Adrenal gland (tissue), 9 donors: ENCODE measurements at regions not wholly inside any gene's neighbourhood (a gene's known extent, or its start where the extent isn't known, plus 50 kb on each side); places are given as distances from the start of the nearest gene placed in this dataset.
A peak's percentile ranks its signal among the peaks of the same experiment; 100 is the strongest.

Experiments used
- DNase-seq, 7 donors: peaks; one replicate each; pipeline ENCODE4 v3.0.0-alpha.2; 2019 to 2020
- H3K27ac ChIP-seq, 5 donors: fragments of 200-600 bp; sonication (generic) in 4 of 5; 1 replicate in 3 of 5; 2 replicates in 2 of 5; pipeline versions ENCODE4 v1.5.1 to v1.8.0; 2016 to 2020; ENCODE audit warnings: mild to moderate bottlenecking in 1 of 5
- H3K27me3 ChIP-seq: fragments of 200-600 bp; 2 replicates; pipeline ENCODE4 v1.8.0; 2021
- H3K36me3 ChIP-seq, 2 donors: fragments of 200-600 bp; replicated peaks in 1 of 2; 1 replicate in 1 of 2; 2 replicates in 1 of 2; pipeline versions ENCODE4 v1.5.1 to v1.8.0; 2018 to 2022
- H3K4me1 ChIP-seq, 2 donors: fragments of 200-600 bp; replicated peaks in 1 of 2; 1 replicate in 1 of 2; 2 replicates in 1 of 2; pipeline versions ENCODE4 v1.5.1 to v1.8.0; 2018 to 2021
- H3K4me3 ChIP-seq, 4 donors: fragments of 200-600 bp; sonication (generic) in 3 of 4; one replicate each; pipeline ENCODE4 v1.5.1; 2016 to 2018
- H3K9me3 ChIP-seq, 3 donors: fragments of 200-600 bp; sonication (generic) in 1 of 3; replicated peaks in 1 of 3; 1 replicate in 2 of 3; 2 replicates in 1 of 3; pipeline versions ENCODE4 v1.5.1 to v1.8.0; 2016 to 2021
- POLR2A ChIP-seq, 2 donors: fragments of 450-650 bp; IDR thresholded peaks; one replicate each; pipeline ENCODE4 v1.6.1; 2017; ENCODE audit warnings: antibody characterized with exemption in 2 of 2, mild to moderate bottlenecking in 2 of 2, moderate library complexity in 1 of 2
- WGBS, 4 donors: extraction: QIAGEN DNeasy Blood & Tissue Kit in 2 of 4; methylation state at CpG; one replicate each; pipeline versions ENCODE4 v1.1.5 to v1.1.7; 2013 to 2017; 5-methylcytosine and 5-hydroxymethylcytosine counted together
- intact Hi-C, 2 donors: fragments of 100-400 bp; cut with DNase I; formaldehyde crosslinking; loops; one replicate each; pipeline versions ENCODE4 v1.14.1 to v1.15.0; 2022 to 2023
- TF ChIP-seq, protein P1 (sequence below), 6 experiments: fragments of 450-650 bp in 4 of 6; fragments of 200-600 bp in 2 of 6; sonication (generic) in 1 of 6; IDR thresholded peaks; 1 replicate in 5 of 6; 2 replicates in 1 of 6; pipeline versions ENCODE4 v1.5.1 to v1.8.0; 2016 to 2021; ENCODE audit warnings: antibody characterized with exemption in 6 of 6, mild to moderate bottlenecking in 2 of 6, moderate library complexity in 1 of 6
- donor health status: healthy with polysubstance abuse.
- donor health status: Bipolar disorder and iron deficiency.
- donor health status: DM: yes; HTN: yes; CAD: no.
- donor health status: DM: no; HTN: no; CAD: no.
- donor health status: DM: no; HTN: no; CAD: no.

DNA sequence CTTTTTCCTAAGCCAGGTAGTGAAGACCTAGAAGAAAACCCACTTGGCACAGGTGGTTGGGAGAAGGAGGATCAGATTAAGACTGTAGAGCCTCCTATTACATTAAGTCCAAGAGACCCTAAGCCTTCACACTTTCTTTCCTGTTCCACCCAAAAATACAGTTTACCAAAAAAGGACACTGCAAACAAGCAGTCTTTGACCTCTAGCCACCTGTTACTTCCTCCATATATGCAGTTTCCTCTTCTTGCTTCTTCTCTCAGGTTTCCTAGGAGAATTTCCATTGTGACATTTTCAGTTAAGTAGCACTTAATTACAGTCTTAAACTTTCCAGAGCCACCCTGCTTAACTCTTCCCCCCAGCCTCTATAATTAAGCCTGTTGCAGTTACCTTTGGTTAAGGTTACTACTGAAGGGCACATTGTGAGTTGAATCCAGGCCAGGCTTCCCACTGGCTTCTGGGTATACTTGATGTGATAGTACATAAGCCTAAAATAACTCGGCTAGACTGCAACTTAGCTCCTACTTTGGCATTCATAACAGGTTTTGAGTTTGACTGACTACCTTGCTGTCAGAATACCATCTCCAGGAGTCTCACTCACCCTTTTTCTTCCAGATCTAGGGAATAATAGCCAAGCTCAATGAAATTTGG lies 114.2 kb upstream of the UMPS start:
- Histone ChIP-seq H3K27me3 (no peaks in the 10 kb centered on the region), H3K36me3 (no peaks in the 10 kb centered on the region), H3K4me1 (peaks cover 13 to 24% of the 10 kb centered on the region in 2 donors), H3K27ac (no peak overlapping the region), H3K9me3 (no peaks in the 10 kb centered on the region), H3K4me3 (no peak overlapping the region)
- 64 to 83% (median 72%) methylated on average over 1 of the region's 1 CpG for WGBS, 4 donors
- no peak for TF ChIP-seq POLR2A (IDR thresholded peaks at IDR 0.05)
- TF ChIP-seq, protein P1, sequence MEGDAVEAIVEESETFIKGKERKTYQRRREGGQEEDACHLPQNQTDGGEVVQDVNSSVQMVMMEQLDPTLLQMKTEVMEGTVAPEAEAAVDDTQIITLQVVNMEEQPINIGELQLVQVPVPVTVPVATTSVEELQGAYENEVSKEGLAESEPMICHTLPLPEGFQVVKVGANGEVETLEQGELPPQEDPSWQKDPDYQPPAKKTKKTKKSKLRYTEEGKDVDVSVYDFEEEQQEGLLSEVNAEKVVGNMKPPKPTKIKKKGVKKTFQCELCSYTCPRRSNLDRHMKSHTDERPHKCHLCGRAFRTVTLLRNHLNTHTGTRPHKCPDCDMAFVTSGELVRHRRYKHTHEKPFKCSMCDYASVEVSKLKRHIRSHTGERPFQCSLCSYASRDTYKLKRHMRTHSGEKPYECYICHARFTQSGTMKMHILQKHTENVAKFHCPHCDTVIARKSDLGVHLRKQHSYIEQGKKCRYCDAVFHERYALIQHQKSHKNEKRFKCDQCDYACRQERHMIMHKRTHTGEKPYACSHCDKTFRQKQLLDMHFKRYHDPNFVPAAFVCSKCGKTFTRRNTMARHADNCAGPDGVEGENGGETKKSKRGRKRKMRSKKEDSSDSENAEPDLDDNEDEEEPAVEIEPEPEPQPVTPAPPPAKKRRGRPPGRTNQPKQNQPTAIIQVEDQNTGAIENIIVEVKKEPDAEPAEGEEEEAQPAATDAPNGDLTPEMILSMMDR (IDR thresholded peaks at IDR 0.05), result no peak
- no peak for DNase-seq
- intact Hi-C loops, result no loop called here

DNA sequence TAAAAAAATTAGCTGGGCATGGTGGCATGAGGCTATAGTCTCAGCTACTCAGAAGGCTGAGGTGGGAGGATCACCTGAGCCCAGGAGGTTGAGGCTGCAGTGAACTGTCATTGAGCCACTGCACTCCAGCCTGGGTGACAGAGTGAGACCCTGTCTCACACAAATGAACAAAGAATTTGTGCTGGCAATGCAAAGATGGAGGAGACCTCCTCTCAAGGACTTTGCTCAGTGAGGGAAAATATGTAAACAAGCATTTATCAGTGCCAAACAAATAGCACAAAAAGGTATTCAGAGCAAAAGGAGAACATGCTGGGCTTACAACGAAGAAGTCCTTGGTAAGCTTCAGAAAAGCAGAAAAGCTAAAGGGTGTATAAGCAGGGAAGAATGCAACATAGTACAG lies 113.1 kb upstream of the UMPS start:
- no peak overlapping the region for H3K4me3 ChIP-seq
- no peak overlapping the region for H3K27ac ChIP-seq
- peaks cover 14 to 32% of the 10 kb centered on the region in 2 donors for H3K4me1 ChIP-seq
- no peak for DNase-seq
- H3K36me3 ChIP-seq, result no peaks in the 10 kb centered on the region
- no peaks in the 10 kb centered on the region for H3K27me3 ChIP-seq
- H3K9me3 ChIP-seq, result no peaks in the 10 kb centered on the region
- TF ChIP-seq, protein P1 (IDR thresholded peaks at IDR 0.05), result no peak
- no peak for TF ChIP-seq POLR2A (IDR thresholded peaks at IDR 0.05)
- intact Hi-C loops, result no loop called here
- WGBS, 4 donors, result 42 to 50% (median 49%) methylated on average over 1 of the region's 1 CpG

DNA sequence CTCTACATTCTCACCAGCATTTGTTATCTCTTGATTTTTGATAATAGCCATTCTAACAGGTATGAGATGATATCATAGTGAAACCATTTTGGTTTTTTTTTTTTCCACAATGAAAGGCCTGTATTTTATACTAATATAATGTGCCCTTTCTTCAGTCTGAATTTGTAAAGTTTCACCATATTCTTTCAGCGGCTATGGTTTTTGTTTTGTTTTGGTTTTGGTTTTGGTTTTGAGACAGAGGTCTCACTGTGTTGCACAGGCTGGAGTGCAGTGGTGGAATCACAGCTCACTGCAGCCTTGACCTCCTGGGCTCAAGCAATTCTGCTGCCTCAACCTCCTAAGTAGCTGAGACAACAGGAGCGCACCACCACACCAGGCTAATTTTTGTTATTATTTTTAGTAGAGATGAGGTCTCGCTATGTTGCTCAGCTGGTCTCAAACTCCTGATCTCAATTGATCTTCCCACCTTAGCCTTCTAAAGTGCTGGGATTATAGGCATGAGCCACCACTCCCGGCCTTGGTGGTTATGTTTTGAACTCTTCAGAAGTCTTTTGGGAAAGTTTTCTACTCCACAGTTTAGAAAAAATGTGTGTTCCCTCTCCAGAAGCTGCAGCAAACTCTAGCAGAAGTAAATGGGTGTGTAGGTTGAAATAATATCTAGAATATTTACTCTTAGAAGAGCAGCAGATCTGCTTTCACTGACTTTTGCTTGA lies 110.2 kb upstream of the UMPS start:
- no peaks in the 10 kb centered on the region for H3K36me3 ChIP-seq
- 73 to 77% (median 76%) methylated on average over 4 of the region's 4 CpGs for WGBS, 4 donors
- no peaks in the 10 kb centered on the region for H3K27me3 ChIP-seq
- peak in 1 of 7 donors; percentile 8 for DNase-seq
- H3K4me1 ChIP-seq, result peaks cover 14 to 32% of the 10 kb centered on the region in 2 donors
- H3K4me3 ChIP-seq, result no peak overlapping the region
- H3K9me3 ChIP-seq, result no peaks in the 10 kb centered on the region
- H3K27ac ChIP-seq, result peak overlapping the region; percentile 51 to 75 (median 69)
- intact Hi-C loops, result no loop called here
- TF ChIP-seq, protein P1 (IDR thresholded peaks at IDR 0.05), result peak in 1 of 6 experiments; percentile 8
- TF ChIP-seq POLR2A (IDR thresholded peaks at IDR 0.05), result no peak

DNA sequence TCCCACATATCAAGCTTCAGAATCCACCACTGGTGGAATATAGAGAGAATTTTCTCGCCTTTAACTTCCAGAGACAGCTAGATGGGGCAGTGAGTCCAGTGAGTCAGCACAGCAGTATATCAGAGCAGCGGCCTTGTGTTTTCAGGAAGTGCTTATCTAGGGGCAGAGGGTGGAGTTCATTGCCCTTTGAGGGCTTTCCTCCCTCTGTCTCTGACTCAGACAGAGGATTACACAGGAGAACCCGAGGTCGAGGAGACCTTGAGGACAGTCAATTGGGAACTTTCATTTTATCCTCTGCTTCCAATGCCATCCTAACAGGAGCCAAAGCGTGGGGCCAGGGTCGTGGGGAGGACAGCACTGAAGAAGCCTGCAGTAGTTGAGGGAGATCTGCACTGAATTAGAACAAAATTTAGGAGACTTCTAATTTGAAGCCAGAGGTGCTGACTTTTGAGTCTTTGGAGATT lies 109.6 kb upstream of the UMPS start:
- intact Hi-C loops, result no loop called here
- no peaks in the 10 kb centered on the region for H3K27me3 ChIP-seq
- DNase-seq, result peak; percentile 74 to 94 (median 91)
- H3K4me3 ChIP-seq, result no peak overlapping the region
- H3K36me3 ChIP-seq, result no peaks in the 10 kb centered on the region
- H3K9me3 ChIP-seq, result no peaks in the 10 kb centered on the region
- 7 to 17% (median 11%) methylated on average over 6 of the region's 6 CpGs for WGBS, 4 donors
- H3K4me1 ChIP-seq, result peaks cover 14 to 32% of the 10 kb centered on the region in 2 donors
- no peak for TF ChIP-seq POLR2A (IDR thresholded peaks at IDR 0.05)
- TF ChIP-seq, protein P1 (IDR thresholded peaks at IDR 0.05), result peak in 3 of 6 experiments; percentile 23 to 42 (median 24)
- H3K27ac ChIP-seq, result peak overlapping the region; percentile 51 to 75 (median 69)
